Activated T-helper 17 cell treated with anti-CD3 and anti-CD28 coated beads, Interleukin-2, amount 50 U/mL, for 72 hours (primary cell): ENCODE measurements at regions not wholly inside any gene's neighbourhood (a gene's known extent, or its start where the extent isn't known, plus 50 kb on each side); places are given as distances from the start of the nearest gene placed in this dataset.

Source experiments
- ATAC-seq: fragments of 150-1000 bp; cut with Tn5 transposase; replicated peaks from 2 replicates; pipeline ENCODE4 v1.10.0; 2021; ENCODE audit warnings: mild to moderate bottlenecking, moderate library complexity
- H3K27ac Mint-ChIP-seq: one replicate; pipeline ENCODE4 v1.8.0; 2022; ENCODE audit warnings: mixed read lengths
- H3K27me3 Mint-ChIP-seq: one replicate; pipeline ENCODE4 v1.8.0; 2022; ENCODE audit warnings: mixed read lengths
- H3K36me3 Mint-ChIP-seq: one replicate; pipeline ENCODE4 v1.8.0; 2022; ENCODE audit warnings: low read depth, mild to moderate bottlenecking, mixed read lengths
- H3K4me1 Mint-ChIP-seq: one replicate; pipeline ENCODE4 v1.8.0; 2022; ENCODE audit warnings: mixed read lengths
- H3K4me3 Mint-ChIP-seq: one replicate; pipeline ENCODE4 v1.8.0; 2022; ENCODE audit warnings: mild to moderate bottlenecking, mixed read lengths
- H3K9me3 Mint-ChIP-seq: one replicate; pipeline ENCODE4 v1.8.0; 2022; ENCODE audit warnings: mixed read lengths

DNA sequence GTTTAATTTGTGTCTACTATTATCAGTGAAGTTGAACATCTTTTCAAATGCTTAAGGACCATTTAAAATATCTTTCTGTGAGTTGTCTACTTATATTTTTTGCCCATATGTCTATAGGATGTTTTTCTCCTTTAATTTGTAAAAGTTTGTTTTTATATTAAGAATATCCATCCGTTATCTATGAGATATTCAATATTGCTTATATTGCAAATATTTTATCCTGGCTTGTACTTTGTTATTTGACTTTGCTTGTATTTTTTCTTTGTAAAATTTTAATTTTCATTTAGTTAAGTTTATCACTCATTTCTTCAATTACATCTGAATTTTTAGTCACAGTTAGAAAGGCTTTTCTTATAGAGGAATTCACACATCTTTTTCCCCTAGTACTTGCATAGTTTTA lies 117.0 kb upstream of the MLIP start:
- Mint-ChIP-seq H3K4me1 (peaks cover 5% of the 10 kb centered on the region), H3K27me3 (peaks cover 12% of the 10 kb centered on the region), H3K9me3 (no peaks in the 10 kb centered on the region), H3K4me3 (no peak overlapping the region), H3K27ac (no peak overlapping the region), H3K36me3 (no peaks in the 10 kb centered on the region)
- no peak for ATAC-seq

DNA sequence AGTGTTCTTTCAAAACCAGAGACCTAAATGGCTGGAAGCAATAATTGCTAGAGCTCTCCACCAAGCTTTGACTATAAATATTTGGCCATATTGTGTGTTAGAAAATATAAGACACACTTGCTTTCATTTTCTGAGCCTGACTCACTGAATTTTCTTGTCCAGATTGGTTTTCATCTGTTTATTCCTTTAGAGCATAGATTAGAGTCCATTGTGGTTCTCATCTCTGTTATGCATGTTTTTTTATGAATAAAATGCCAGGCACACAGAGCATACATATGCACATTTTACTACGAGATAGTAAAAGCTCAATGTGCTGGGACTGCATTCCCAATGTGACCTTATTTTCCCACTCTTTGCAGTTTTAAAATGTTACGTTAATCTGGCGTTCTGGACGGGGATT lies 115.3 kb upstream of the MLIP start:
- peaks cover 12% of the 10 kb centered on the region for H3K27me3 Mint-ChIP-seq
- no peak overlapping the region for H3K27ac Mint-ChIP-seq
- H3K4me1 Mint-ChIP-seq: peaks cover 5% of the 10 kb centered on the region
- no peaks in the 10 kb centered on the region for H3K36me3 Mint-ChIP-seq
- ATAC-seq: no peak
- no peaks in the 10 kb centered on the region for H3K9me3 Mint-ChIP-seq
- no peak overlapping the region for H3K4me3 Mint-ChIP-seq

DNA sequence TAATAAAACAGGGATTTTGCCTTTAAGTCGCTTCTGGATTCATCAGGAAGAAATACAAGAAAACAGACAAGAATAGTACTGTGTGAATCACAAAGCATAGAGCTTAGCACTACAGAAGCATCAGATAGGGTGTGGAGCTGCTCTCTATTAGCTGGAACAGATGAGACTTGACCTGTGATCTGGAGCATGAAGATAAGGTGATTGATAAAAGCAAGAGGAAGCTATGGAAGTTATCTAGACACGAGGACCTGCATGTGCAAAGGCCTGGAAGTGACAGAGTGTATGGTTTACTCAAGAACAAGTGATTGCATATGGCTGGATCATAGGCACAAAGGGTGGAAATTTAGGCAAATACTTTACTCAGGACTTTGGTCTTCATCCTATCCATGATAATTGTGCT lies 112.9 kb upstream of the MLIP start:
- no peak for ATAC-seq
- peaks cover 5% of the 10 kb centered on the region for H3K4me1 Mint-ChIP-seq
- peak overlapping the region; percentile 38 for H3K4me3 Mint-ChIP-seq
- no peaks in the 10 kb centered on the region for H3K36me3 Mint-ChIP-seq
- no peak overlapping the region for H3K27ac Mint-ChIP-seq
- H3K9me3 Mint-ChIP-seq: no peaks in the 10 kb centered on the region
- peaks cover 12% of the 10 kb centered on the region for H3K27me3 Mint-ChIP-seq

DNA sequence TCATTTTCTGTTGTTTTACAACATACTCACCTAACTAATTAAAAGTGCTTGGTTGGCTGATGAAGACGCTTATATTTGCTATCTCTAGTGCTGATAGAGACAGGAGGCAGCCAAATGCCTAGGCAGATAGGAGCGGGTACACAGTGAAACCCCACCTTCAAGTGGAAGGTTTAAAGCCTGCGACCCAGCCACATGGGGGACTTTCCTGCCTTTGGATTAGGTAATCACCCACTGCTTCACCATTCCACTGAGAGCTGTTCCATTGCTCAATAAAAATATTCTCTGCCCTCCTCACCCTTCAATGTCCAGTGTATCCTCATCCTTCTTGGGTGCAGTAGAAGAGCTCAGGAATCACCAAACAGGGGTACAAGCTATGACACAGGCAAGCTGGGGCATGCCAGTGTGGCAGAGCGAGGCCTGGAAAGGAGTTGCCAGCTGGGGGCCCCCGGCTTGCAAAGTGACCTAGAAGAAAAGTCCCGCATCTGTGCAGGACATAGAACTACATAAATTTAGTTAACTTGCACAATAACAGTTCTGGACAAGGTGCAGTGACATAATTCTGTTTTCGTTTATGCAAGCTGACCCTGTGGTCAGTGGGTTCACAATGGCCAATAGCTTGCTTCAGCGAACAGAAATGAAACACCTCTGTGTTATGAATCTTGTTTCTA lies 112.0 kb upstream of the MLIP start:
- H3K27me3 Mint-ChIP-seq: peaks cover 12% of the 10 kb centered on the region
- H3K4me3 Mint-ChIP-seq: peak overlapping the region; percentile 38
- H3K9me3 Mint-ChIP-seq: no peaks in the 10 kb centered on the region
- H3K4me1 Mint-ChIP-seq: peaks cover 5% of the 10 kb centered on the region
- no peak overlapping the region for H3K27ac Mint-ChIP-seq
- no peaks in the 10 kb centered on the region for H3K36me3 Mint-ChIP-seq
- ATAC-seq: no peak

DNA sequence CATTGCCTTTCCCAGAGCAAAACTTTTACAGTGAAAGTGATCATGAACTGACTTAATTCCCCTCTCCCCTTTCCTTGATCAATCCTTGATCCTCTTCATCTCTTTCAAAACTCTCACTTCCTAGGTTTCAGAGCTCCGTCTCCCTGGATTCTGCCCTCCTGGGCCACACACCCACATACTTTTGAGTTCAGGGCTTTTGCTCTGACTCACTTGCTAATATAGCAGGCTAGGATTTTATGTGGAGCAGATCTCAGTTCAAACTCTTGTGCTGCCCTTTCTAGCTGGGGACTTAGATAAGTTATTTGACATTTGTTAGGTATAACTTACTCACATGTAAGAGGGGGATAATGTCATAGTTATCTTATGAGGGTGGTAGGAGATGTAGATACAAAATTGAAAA lies 109.1 kb upstream of the MLIP start:
- peaks cover 5% of the 10 kb centered on the region for H3K4me1 Mint-ChIP-seq
- no peak overlapping the region for H3K4me3 Mint-ChIP-seq
- H3K27me3 Mint-ChIP-seq: peaks cover 8% of the 10 kb centered on the region
- no peak overlapping the region for H3K27ac Mint-ChIP-seq
- no peaks in the 10 kb centered on the region for H3K36me3 Mint-ChIP-seq
- ATAC-seq: no peak
- no peaks in the 10 kb centered on the region for H3K9me3 Mint-ChIP-seq

DNA sequence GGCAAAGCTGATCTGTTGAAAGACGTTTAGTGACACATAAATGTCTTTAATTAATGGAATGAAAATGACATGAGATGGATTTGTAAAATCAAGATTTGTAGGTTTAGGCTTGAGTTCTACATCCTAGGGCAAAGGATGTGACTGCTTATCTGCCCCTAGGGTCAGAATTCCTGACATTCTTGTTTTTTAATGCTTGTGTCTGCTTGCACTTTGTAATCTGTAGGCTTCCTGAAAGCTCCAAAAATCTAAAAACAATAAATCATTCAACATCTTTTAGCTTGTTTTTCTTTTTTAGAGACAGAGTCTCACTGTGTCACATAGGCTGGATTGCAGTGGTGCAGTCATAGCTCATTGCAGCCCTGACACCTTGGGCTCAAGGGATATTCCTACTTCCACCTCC lies 107.9 kb upstream of the MLIP start:
- H3K36me3 Mint-ChIP-seq: no peaks in the 10 kb centered on the region
- no peak for ATAC-seq
- H3K27ac Mint-ChIP-seq: no peak overlapping the region
- no peak overlapping the region for H3K4me3 Mint-ChIP-seq
- H3K9me3 Mint-ChIP-seq: no peaks in the 10 kb centered on the region
- peaks cover 8% of the 10 kb centered on the region for H3K27me3 Mint-ChIP-seq
- peaks cover 3% of the 10 kb centered on the region for H3K4me1 Mint-ChIP-seq

DNA sequence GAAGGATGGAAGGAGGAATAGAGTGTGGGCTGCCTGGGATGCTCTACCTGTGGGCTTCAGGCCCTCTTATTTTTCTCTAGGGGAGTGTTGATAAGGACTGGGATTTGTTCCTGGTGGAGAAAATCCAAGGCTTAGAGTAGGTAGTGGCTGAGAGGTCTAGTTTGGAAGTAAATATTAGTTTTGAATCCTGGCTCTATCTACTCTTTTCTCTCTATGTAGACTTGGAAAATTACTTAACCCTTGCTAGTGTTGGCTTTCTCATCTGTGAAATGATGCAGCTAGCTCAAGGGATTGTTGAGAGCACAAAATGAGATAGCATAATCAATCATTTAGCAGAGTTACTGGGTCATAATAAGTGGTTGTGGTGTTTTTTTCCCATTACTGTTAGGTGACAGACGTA lies 102.7 kb upstream of the MLIP start:
- Mint-ChIP-seq H3K36me3 (no peaks in the 10 kb centered on the region), H3K27ac (no peak overlapping the region), H3K4me3 (no peak overlapping the region), H3K9me3 (no peaks in the 10 kb centered on the region), H3K4me1 (no peaks in the 10 kb centered on the region), H3K27me3 (peaks cover 6% of the 10 kb centered on the region)
- ATAC-seq: no peak

DNA sequence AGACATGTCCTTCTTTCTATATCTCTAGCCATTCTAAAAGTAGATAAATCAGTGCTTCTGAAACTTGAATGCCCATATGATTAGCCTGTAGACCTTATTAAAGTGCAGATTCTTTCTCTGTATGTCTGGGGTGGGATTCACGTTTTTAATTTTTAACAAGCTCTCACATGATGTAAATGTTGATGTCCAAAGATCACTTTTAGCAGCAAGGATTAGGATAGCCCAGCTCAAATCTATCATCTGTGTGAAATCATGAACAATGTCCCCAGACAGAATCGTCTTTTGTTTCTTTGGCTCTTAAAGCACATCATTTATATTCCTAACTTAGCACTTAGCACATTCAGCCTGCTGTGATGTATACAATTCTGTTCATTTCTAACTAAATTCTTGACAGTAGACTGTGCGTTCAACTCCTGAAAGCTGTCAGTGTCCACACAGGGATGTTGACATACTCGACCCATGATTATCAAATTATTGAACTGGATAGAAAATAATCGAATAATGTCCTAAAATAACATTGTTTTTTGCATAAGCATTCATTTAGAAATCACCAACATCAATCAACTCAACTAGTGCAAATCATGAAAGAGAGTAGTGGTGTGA lies 102.1 kb upstream of the MLIP start:
- Mint-ChIP-seq H3K4me1 (no peaks in the 10 kb centered on the region), H3K4me3 (no peak overlapping the region), H3K9me3 (no peaks in the 10 kb centered on the region), H3K36me3 (no peaks in the 10 kb centered on the region), H3K27ac (no peak overlapping the region), H3K27me3 (peaks cover 6% of the 10 kb centered on the region)
- ATAC-seq: no peak

DNA sequence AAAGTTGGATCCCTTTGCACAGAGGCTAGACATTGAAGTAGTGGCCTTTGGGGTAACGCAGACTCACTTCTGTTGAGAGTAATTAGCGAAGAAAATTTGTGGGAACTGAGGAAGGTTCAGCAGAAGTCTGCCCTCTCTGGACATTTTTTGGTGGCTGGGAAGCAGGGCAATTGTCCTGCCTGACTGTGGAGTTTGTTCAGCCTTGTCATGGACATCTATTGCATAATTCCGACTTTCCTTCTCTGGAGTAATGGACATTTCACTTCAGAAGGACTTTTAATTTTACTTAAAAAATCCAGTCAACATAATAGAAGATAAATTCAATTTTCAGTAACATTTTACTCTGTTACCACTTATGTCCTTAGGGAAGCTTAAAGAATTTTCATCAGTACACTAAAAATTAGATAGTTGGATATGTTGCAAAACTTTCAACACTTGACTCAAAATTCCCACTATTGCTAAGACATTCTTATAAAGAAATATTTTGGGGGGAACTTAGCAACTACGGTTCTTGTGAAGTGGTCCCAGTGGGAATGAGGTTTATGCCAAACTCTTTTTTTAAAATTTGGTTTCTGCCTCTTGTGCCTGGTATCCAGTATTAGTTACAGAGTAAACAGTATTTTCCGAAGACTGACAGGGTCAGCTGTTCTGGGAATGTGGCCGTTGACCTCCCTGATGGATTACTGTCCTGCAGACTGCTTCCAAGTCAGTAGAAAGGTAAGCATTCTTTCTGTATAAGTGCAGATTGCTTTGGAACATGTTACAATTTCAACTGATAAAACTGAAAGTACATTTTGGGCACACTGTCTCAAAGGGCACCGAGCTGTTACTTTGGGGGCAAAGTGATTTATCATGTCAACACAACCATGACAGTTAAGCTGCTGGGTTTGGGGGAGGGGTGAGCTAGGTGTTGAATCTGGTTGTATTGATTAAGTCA lies 100.6 kb upstream of the MLIP start:
- Mint-ChIP-seq H3K27ac (no peak overlapping the region), H3K4me3 (no peak overlapping the region), H3K36me3 (no peaks in the 10 kb centered on the region), H3K27me3 (peaks cover 6% of the 10 kb centered on the region), H3K4me1 (no peaks in the 10 kb centered on the region), H3K9me3 (no peaks in the 10 kb centered on the region)
- ATAC-seq: no peak

DNA sequence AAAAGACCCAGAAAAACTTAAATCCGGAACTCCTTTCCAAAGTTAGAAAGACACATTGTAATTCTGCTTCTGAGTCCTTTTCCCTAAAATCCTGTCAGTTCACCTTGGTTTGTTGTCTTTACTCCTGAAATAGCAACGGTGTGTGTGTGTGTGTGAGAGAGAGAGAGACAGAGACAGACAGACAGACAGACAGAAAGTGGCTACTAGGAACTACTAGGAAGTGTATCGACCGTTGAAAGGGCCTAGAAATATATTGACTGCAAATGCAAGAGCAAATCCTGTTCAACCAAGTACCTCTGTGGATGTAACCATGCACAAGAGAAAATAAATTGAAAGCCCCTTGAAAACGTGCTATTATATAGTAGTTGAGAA lies 100.0 kb upstream of the MLIP start:
- Mint-ChIP-seq H3K4me3 (no peak overlapping the region), H3K4me1 (no peaks in the 10 kb centered on the region), H3K36me3 (no peaks in the 10 kb centered on the region), H3K27me3 (peaks cover 6% of the 10 kb centered on the region), H3K27ac (no peak overlapping the region), H3K9me3 (no peaks in the 10 kb centered on the region)
- ATAC-seq: no peak

DNA sequence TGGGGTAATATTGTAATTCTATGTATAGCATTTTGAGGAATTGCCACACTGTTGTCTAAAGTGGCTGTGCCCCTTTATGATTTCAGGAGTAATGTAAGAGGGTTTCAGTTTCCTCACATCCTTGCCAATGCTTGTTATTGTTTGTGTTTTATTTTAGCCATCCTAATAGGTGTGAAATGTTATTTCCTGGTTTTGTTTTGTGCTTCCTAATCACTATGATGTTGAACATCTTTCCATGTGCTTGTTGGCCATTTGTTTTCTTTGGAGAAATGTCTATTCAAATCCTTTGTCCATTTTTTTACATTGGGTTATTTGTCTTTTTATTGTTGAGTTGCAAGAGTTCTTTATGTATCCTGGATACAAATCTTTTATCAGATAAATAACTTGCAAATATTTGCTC lies 97.3 kb upstream of the MLIP start:
- no peak for ATAC-seq
- no peak overlapping the region for H3K4me3 Mint-ChIP-seq
- H3K4me1 Mint-ChIP-seq: no peaks in the 10 kb centered on the region
- H3K27ac Mint-ChIP-seq: no peak overlapping the region
- peaks cover 10% of the 10 kb centered on the region for H3K27me3 Mint-ChIP-seq
- H3K9me3 Mint-ChIP-seq: no peaks in the 10 kb centered on the region
- H3K36me3 Mint-ChIP-seq: no peaks in the 10 kb centered on the region

DNA sequence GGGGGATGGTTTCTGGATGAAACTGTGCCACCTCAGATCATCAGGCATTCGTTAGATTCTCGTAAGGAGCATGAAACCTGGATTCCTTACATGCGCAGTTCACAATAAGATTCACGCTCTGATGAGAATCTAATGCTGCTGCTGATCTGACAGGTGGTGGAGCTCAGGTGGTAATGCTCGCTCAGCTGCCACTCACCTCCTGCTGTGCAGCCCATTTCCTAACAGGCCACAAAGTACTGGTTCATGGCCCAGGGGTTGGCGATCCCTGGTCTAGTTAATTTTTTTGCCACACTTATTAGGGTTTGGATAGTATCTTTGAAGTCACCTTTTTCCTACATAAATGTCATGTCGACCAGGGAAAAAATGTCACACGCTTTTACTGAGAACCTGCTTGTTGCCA lies 96.8 kb upstream of the MLIP start:
- Mint-ChIP-seq H3K36me3 (no peaks in the 10 kb centered on the region), H3K4me3 (no peak overlapping the region), H3K9me3 (no peaks in the 10 kb centered on the region), H3K27ac (no peak overlapping the region), H3K27me3 (peaks cover 10% of the 10 kb centered on the region), H3K4me1 (no peaks in the 10 kb centered on the region)
- ATAC-seq: no peak

DNA sequence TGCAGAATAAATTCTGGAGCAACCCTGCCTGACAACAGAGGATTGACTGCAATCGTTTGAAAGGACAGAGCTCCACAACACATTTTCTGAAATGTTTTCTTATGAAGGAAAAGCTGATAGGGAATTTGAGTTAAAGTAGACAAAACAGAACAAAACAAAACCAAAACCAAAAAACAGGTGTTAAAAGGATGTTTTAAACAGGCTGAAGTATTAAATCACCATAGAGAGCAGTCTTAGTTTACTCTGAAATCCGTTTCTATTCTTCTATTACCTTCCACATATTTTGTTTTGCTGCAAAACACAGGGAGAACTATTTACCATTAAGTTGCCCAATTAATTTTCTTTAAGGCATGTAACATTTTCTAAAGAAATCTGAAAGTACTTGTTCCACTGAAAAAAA lies 93.4 kb upstream of the MLIP start:
- H3K9me3 Mint-ChIP-seq: no peaks in the 10 kb centered on the region
- ATAC-seq: no peak
- H3K27me3 Mint-ChIP-seq: peaks cover 7% of the 10 kb centered on the region
- H3K4me1 Mint-ChIP-seq: no peaks in the 10 kb centered on the region
- no peak overlapping the region for H3K27ac Mint-ChIP-seq
- H3K4me3 Mint-ChIP-seq: no peak overlapping the region
- H3K36me3 Mint-ChIP-seq: no peaks in the 10 kb centered on the region

DNA sequence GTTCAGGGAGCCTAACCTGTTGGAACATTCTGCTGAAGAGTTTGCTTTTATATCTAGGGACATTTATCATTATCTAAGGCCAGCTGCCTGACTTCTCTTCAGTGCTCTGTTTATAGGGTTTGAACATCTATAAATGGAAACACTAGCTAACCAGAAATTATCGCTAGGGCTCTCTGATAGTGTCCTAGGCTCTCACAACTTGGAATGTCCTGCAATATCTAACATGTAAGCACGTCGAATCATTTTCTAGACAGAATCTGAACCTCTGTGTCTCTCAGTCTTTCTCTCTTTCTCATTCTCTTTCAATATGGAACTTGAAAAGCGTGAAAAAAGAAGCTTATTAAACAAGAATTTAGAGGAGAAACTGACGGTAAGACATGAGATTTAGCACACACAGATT lies 92.5 kb upstream of the MLIP start:
- Mint-ChIP-seq H3K27me3 (peaks cover 7% of the 10 kb centered on the region), H3K36me3 (no peaks in the 10 kb centered on the region), H3K4me3 (no peak overlapping the region), H3K4me1 (no peaks in the 10 kb centered on the region), H3K9me3 (no peaks in the 10 kb centered on the region), H3K27ac (no peak overlapping the region)
- no peak for ATAC-seq

DNA sequence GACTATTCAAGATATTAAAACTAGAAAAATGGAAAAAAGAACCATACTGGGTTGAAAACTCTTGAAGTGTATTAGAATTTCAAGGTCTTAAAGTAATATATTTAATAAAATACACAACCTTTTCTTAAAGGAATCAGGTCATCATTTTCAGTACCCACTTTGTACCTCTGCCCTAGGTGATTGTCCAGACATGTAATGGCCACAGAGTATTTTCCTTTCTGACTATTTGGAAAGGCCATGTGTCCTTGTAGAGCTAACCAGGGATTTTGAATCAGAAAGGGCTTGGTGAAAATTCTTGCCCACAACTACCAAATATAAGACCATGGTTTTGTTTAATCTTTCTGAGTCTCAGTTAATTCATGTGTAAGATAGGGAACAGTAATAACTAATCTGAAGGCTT lies 91.4 kb upstream of the MLIP start:
- H3K27me3 Mint-ChIP-seq: peaks cover 7% of the 10 kb centered on the region
- no peak for ATAC-seq
- H3K4me3 Mint-ChIP-seq: no peak overlapping the region
- no peaks in the 10 kb centered on the region for H3K4me1 Mint-ChIP-seq
- H3K9me3 Mint-ChIP-seq: no peaks in the 10 kb centered on the region
- H3K27ac Mint-ChIP-seq: no peak overlapping the region
- H3K36me3 Mint-ChIP-seq: no peaks in the 10 kb centered on the region
